Heart right ventricle (tissue), 16 donors: ENCODE measurements at regions not wholly inside any gene's neighbourhood (a gene's known extent, or its start where the extent isn't known, plus 50 kb on each side); places are given as distances from the start of the nearest gene placed in this dataset.

Experiments used
- ATAC-seq, 8 donors: fragments of 200-7000 bp; cut with Tn5 transposase; one replicate each; pipeline ENCODE4 v1.9.1; 2020; ENCODE audit warnings: mild to moderate bottlenecking in 8 of 8, moderate library complexity in 8 of 8, moderate number of reproducible peaks in 1 of 8
- DNase-seq, 2 donors: peaks; one replicate each; pipeline ENCODE4 v3.0.0-alpha.2; 2020
- H3K27ac ChIP-seq, 10 donors: fragments of 200-600 bp; sonication (generic) in 2 of 10; one replicate each; pipeline versions ENCODE4 v1.5.0 to v1.8.0; 2020 to 2022; ENCODE audit warnings: mild to moderate bottlenecking in 3 of 10
- H3K27me3 ChIP-seq, 7 donors: fragments of 200-600 bp; one replicate each; pipeline ENCODE4 v1.8.0; 2021 to 2022; ENCODE audit warnings: mild to moderate bottlenecking in 2 of 7
- H3K36me3 ChIP-seq, 9 donors: fragments of 200-600 bp; sonication (generic) in 1 of 9; one replicate each; pipeline versions ENCODE4 v1.5.0 to v1.8.0; 2020 to 2022; ENCODE audit warnings: mild to moderate bottlenecking in 2 of 9
- H3K4me1 ChIP-seq, 9 donors: fragments of 200-600 bp; sonication (generic) in 1 of 9; one replicate each; pipeline versions ENCODE4 v1.5.0 to v1.8.0; 2020 to 2022; ENCODE audit warnings: mild to moderate bottlenecking in 4 of 9
- H3K4me3 ChIP-seq, 10 donors: fragments of 200-600 bp; sonication (generic) in 2 of 10; one replicate each; pipeline versions ENCODE4 v1.5.0 to v1.8.0; 2020 to 2022; ENCODE audit warnings: mild to moderate bottlenecking in 7 of 10, moderate library complexity in 2 of 10
- H3K9me3 ChIP-seq, 11 donors: fragments of 200-600 bp in 10 of 11; sonication (generic) in 2 of 11; one replicate each; pipeline versions ENCODE4 v1.5.0 to v1.8.0; 2013 to 2022; ENCODE audit warnings: mild to moderate bottlenecking in 2 of 11, control low read depth in 1 of 11, moderate library complexity in 1 of 11
- WGBS, 2 donors: extraction: QIAGEN DNeasy Blood & Tissue Kit; methylation state at CpG; one replicate each; pipeline ENCODE4 v1.1.7; 2013; ENCODE audit warnings: inconsistent platforms in 1 of 2; 5-methylcytosine and 5-hydroxymethylcytosine counted together
- intact Hi-C, 10 donors: fragments of 100-400 bp; cut with DNase I; formaldehyde crosslinking; loops; one replicate each; pipeline versions ENCODE4 v1.11.1 to v1.14.2; 2022
- TF ChIP-seq, protein P1 (sequence below), 9 donors: fragments of 200-600 bp; sonication (generic) in 2 of 9; IDR thresholded peaks; one replicate each; pipeline versions ENCODE4 v1.5.0 to v1.8.0; 2021 to 2022; ENCODE audit warnings: antibody characterized with exemption in 9 of 9, mild to moderate bottlenecking in 5 of 9, moderate library complexity in 1 of 9
- donor health status: Arrhythmogenic right ventricular cardiomyopathy.
- donor health status: ischemic (EF 13 %, LVEDD 7.1; RV severe dilation, severe dysfunction).
- donor health status: healthy with polysubstance abuse.
- donor health status: DM: no; HTN: yes; CAD: no.
- donor health status: DM: no; HTN: no; CAD: no.
- donor health status: ischemic (EF 25% LVEDD 6.9; RV normal size, moderate dysfunction).
- donor health status: ischemic (EF 25% LVEDD 5.7; RV mildly dilated, moderate dysfunction).
- donor health status: healthy.
- donor health status: DM: yes; HTN: yes; CAD: no.
- donor health status: Ischemic cardiomyopathy.
- donor health status: ischemic (EF 35%, LVEDD 5.7; RV mildly dilated, moderate dysfunction).
- donor health status: nonischemic (EF 11% LVEDD 7.7; RV severe dilation, severe dysfunction).
- donor health status: DM: yes; HTN: yes; CAD: no.
- donor health status: PGD.
- donor health status: ischemic (EF 29% LVEDD 5.4; RV normal size, mild dysfunction).
- donor health status: nonischemic (EF 23%, LVEDD 6.1; RV moderate dilation, normal function).

- Histone ChIP-seq H3K4me1 (no peaks in the 10 kb centered on the region), H3K4me3 (no peak overlapping the region), H3K9me3 (peaks cover 0 to 20% (median 0%) of the 10 kb centered on the region in 11 donors), H3K27me3 (no peaks in the 10 kb centered on the region), H3K36me3 (no peaks in the 10 kb centered on the region), H3K27ac (no peak overlapping the region)
- WGBS, 2 donors = 45 to 68% methylated on average over 1 of the region's 1 CpG
- ATAC-seq (no peak), DNase-seq (no peak)
- intact Hi-C loops = no loop called here
- TF ChIP-seq, protein P1, sequence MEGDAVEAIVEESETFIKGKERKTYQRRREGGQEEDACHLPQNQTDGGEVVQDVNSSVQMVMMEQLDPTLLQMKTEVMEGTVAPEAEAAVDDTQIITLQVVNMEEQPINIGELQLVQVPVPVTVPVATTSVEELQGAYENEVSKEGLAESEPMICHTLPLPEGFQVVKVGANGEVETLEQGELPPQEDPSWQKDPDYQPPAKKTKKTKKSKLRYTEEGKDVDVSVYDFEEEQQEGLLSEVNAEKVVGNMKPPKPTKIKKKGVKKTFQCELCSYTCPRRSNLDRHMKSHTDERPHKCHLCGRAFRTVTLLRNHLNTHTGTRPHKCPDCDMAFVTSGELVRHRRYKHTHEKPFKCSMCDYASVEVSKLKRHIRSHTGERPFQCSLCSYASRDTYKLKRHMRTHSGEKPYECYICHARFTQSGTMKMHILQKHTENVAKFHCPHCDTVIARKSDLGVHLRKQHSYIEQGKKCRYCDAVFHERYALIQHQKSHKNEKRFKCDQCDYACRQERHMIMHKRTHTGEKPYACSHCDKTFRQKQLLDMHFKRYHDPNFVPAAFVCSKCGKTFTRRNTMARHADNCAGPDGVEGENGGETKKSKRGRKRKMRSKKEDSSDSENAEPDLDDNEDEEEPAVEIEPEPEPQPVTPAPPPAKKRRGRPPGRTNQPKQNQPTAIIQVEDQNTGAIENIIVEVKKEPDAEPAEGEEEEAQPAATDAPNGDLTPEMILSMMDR (IDR thresholded peaks at IDR 0.05) = no peak
Observed at GRCh38 chr7:24005517-24005916, 278.5 kb upstream of the NPY start.

DNA sequence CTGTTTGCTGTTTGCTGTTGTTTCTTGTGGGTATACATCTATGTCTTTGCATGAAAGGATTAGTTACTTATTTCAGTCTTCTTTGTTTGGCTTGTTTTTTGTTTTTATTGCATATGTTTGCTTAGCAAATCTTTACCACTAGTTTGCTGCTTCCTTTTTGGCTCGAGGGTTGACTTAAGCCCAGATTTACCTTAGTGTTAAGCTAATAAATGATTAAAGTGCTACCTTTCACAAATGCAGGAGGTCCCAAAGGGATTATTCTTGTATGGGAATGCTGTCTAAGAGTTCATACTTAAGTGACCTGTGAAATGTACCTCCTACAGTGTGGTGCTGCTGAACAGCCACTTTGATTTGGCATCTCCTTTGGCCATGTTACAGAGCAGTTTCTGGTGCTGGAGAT lies 273.5 kb upstream of the NPY start:
- Histone ChIP-seq H3K27ac (no peak overlapping the region), H3K4me3 (no peak overlapping the region), H3K27me3 (no peaks in the 10 kb centered on the region), H3K9me3 (peaks cover 0 to 60% (median 5%) of the 10 kb centered on the region in 11 donors), H3K36me3 (no peaks in the 10 kb centered on the region), H3K4me1 (no peaks in the 10 kb centered on the region)
- DNase-seq (no peak), ATAC-seq (no peak)
- intact Hi-C loops = no loop called here
- TF ChIP-seq, protein P1 (IDR thresholded peaks at IDR 0.05) = no peak
- WGBS, 2 donors = 43 to 50% methylated on average over 1 of the region's 1 CpG

DNA sequence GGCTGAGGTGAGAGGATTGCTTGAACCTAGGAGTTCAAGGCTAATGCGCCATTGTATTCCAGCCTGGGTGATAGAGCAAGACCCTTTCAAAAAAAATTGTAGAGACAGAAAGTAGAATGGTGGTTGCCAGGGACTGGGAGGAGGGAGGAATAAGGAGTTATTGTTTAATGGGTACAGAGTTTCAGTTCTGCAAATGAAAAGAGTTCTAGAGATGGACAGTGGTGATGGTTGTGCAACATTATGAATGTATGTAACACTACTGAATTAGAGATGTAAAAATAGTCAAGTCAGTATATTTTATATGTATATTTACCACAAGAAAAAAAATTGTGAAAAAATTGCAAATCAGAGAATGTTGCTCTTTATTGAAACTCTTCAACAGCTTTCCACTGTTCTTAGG lies 266.5 kb upstream of the NPY start:
- DNase-seq (no peak), ATAC-seq (no peak)
- 91 to 94% methylated on average over 1 of the region's 1 CpG for WGBS, 2 donors
- no peak overlapping the region for H3K4me3 ChIP-seq
- no peaks in the 10 kb centered on the region for H3K36me3 ChIP-seq
- H3K27me3 ChIP-seq = no peaks in the 10 kb centered on the region
- peaks cover 0 to 32% (median 5%) of the 10 kb centered on the region in 11 donors for H3K9me3 ChIP-seq
- TF ChIP-seq, protein P1 (IDR thresholded peaks at IDR 0.05) = no peak
- H3K27ac ChIP-seq = no peak overlapping the region
- intact Hi-C loops = no loop called here
- no peaks in the 10 kb centered on the region for H3K4me1 ChIP-seq

- ATAC-seq (no peak), DNase-seq (no peak)
- H3K4me3 ChIP-seq = no peak overlapping the region
- 55 to 63% methylated on average over 2 of the region's 2 CpGs for WGBS, 2 donors
- TF ChIP-seq, protein P1 (IDR thresholded peaks at IDR 0.05) = no peak
- H3K27me3 ChIP-seq = no peaks in the 10 kb centered on the region
- peaks cover 0 to 24% (median 5%) of the 10 kb centered on the region in 11 donors for H3K9me3 ChIP-seq
- H3K4me1 ChIP-seq = no peaks in the 10 kb centered on the region
- no peaks in the 10 kb centered on the region for H3K36me3 ChIP-seq
- no peak overlapping the region for H3K27ac ChIP-seq
- intact Hi-C loops = no loop called here
Observed at GRCh38 chr7:24018331-24018730, 265.7 kb upstream of the NPY start.
